H9 (cell line): ENCODE measurements at regions not wholly inside any gene's neighbourhood (a gene's known extent, or its start where the extent isn't known, plus 50 kb on each side); places are given as distances from the start of the nearest gene placed in this dataset.

Experiments
- DNase-seq: peaks from one replicate; pipeline ENCODE4 v3.0.0-alpha.2; 2017
- H2AFZ ChIP-seq: one replicate; pipeline ENCODE4 v1.6.1; 2013; ENCODE audit warnings: mild to moderate bottlenecking, low read length, control low read depth, moderate library complexity
- H2AK5ac ChIP-seq: 2 replicates; pipeline ENCODE4 v1.6.1; 2013; ENCODE audit warnings: low read length, control low read depth, mixed read lengths; ENCODE audit not compliant: insufficient read length
- H2BK120ac ChIP-seq: one replicate; pipeline ENCODE4 v1.6.1; 2013; ENCODE audit warnings: low read depth, mild to moderate bottlenecking, low read length, control low read depth, inconsistent platforms; ENCODE audit not compliant: poor library complexity, severe bottlenecking
- H2BK12ac ChIP-seq: 2 replicates; pipeline ENCODE4 v1.6.1; 2013; ENCODE audit warnings: low read length, control low read depth, mixed read lengths, low read depth; ENCODE audit not compliant: insufficient read length
- H2BK15ac ChIP-seq: 2 replicates; pipeline ENCODE4 v1.6.1; 2013; ENCODE audit warnings: low read depth, low read length, control low read depth
- H2BK20ac ChIP-seq: one replicate; pipeline ENCODE4 v1.6.1; 2013; ENCODE audit warnings: low read depth, mild to moderate bottlenecking, low read length, control low read depth, inconsistent platforms; ENCODE audit not compliant: poor library complexity, severe bottlenecking
- H2BK5ac ChIP-seq: 2 replicates; pipeline ENCODE4 v1.6.1; 2013; ENCODE audit warnings: low read length, control low read depth, mixed read lengths; ENCODE audit not compliant: insufficient read length
- H3K14ac ChIP-seq: 2 replicates; pipeline ENCODE4 v1.6.1; 2013; ENCODE audit warnings: low read length, control low read depth; ENCODE audit not compliant: insufficient read depth
- H3K18ac ChIP-seq: 2 replicates; pipeline ENCODE4 v1.6.1; 2013; ENCODE audit warnings: low read depth, mild to moderate bottlenecking, mixed read lengths, low read length, control low read depth; ENCODE audit not compliant: insufficient read length
- H3K23ac ChIP-seq: 2 replicates; pipeline ENCODE4 v1.6.1; 2013; ENCODE audit warnings: low read length, control low read depth, mixed read lengths, low read depth; ENCODE audit not compliant: insufficient read length
- H3K23me2 ChIP-seq: 2 replicates; pipeline ENCODE4 v1.6.1; 2013; ENCODE audit warnings: low read depth, mild to moderate bottlenecking, mixed read lengths, low read length, control low read depth; ENCODE audit not compliant: insufficient read length, poor library complexity, severe bottlenecking
- H3K27ac ChIP-seq: 2 replicates; pipeline ENCODE4 v1.5.1; 2013; ENCODE audit warnings: low read length, control low read depth, mixed read lengths, low read depth; ENCODE audit not compliant: insufficient read length
- H3K27me3 ChIP-seq: 2 replicates; pipeline ENCODE4 v1.6.1; 2013; ENCODE audit warnings: low read length, control low read depth, inconsistent platforms; ENCODE audit not compliant: insufficient read depth
- H3K4ac ChIP-seq: 2 replicates; pipeline ENCODE4 v1.6.1; 2013; ENCODE audit warnings: low read depth, mild to moderate bottlenecking, control low read depth, inconsistent platforms, low read length, moderate library complexity
- H3K4me1 ChIP-seq: 2 replicates; pipeline ENCODE4 v1.6.1; 2013; ENCODE audit warnings: low read length, control low read depth, inconsistent platforms; ENCODE audit not compliant: insufficient read depth
- H3K4me2 ChIP-seq: 2 replicates; pipeline ENCODE4 v1.6.1; 2013; ENCODE audit warnings: low read length, control low read depth, mixed read lengths; ENCODE audit not compliant: insufficient read length, insufficient read depth
- H3K56ac ChIP-seq: 2 replicates; pipeline ENCODE4 v1.6.1; 2013; ENCODE audit warnings: low read depth, mild to moderate bottlenecking, mixed read lengths, low read length, control low read depth; ENCODE audit not compliant: insufficient read length
- H3K79me1 ChIP-seq: 2 replicates; pipeline ENCODE4 v1.6.1; 2013; ENCODE audit warnings: low read depth, mild to moderate bottlenecking, moderate library complexity, low read length, control low read depth, inconsistent platforms; ENCODE audit not compliant: insufficient read depth, poor library complexity, severe bottlenecking
- H3K79me2 ChIP-seq: 2 replicates; pipeline ENCODE4 v1.6.1; 2013; ENCODE audit warnings: low read length, control low read depth, inconsistent platforms; ENCODE audit not compliant: insufficient read depth
- H3K9ac ChIP-seq: 2 replicates; pipeline ENCODE4 v1.6.1; 2013; ENCODE audit warnings: low read length, control low read depth, mixed read lengths; ENCODE audit not compliant: insufficient read length; ENCODE audit errors: extremely low read depth
- H3K9me3 ChIP-seq: one replicate; pipeline ENCODE4 v1.6.1; 2013; ENCODE audit warnings: low read depth, low read length, inconsistent platforms; ENCODE audit not compliant: control insufficient read depth
- H3T11ph ChIP-seq: one replicate; pipeline ENCODE4 v1.6.1; 2013; ENCODE audit warnings: mild to moderate bottlenecking, low read length, control low read depth, inconsistent platforms
- H4K20me1 ChIP-seq: one replicate; pipeline ENCODE4 v1.6.1; 2013; ENCODE audit not compliant: control insufficient read depth, insufficient read length, insufficient read depth
- H4K5ac ChIP-seq: 2 replicates; pipeline ENCODE4 v1.6.1; 2013; ENCODE audit warnings: low read depth, mild to moderate bottlenecking, mixed read lengths, low read length, control low read depth; ENCODE audit not compliant: insufficient read length
- H4K8ac ChIP-seq: replicated peaks from 2 replicates; pipeline ENCODE4 v1.6.1; 2013; ENCODE audit warnings: low read length, control low read depth, mixed read lengths, low read depth; ENCODE audit not compliant: insufficient read length
- H4K91ac ChIP-seq: 2 replicates; pipeline ENCODE4 v1.6.1; 2013; ENCODE audit warnings: low read depth, mild to moderate bottlenecking, moderate library complexity, mixed read lengths, low read length, control low read depth; ENCODE audit not compliant: insufficient read length
- H3K27ac Mint-ChIP-seq, 3 experiments: 2 replicates in 2 of 3; 3 replicates in 1 of 3; pipeline ENCODE4 v1.8.0; 2020 to 2021; ENCODE audit warnings: mixed read lengths in 3 of 3, mild to moderate bottlenecking in 1 of 3, moderate library complexity in 1 of 3
- H3K27me3 Mint-ChIP-seq: 2 replicates; pipeline ENCODE4 v1.8.0; 2021; ENCODE audit warnings: low read depth, mild to moderate bottlenecking, moderate library complexity, mixed read lengths
- H3K36me3 Mint-ChIP-seq, 3 experiments: 2 replicates in 2 of 3; 3 replicates in 1 of 3; pipeline ENCODE4 v1.8.0; 2020 to 2021; ENCODE audit warnings: low read depth in 3 of 3, mixed read lengths in 3 of 3; ENCODE audit not compliant: insufficient read depth in 1 of 3
- H3K4me1 Mint-ChIP-seq, 2 experiments: 2 replicates each; pipeline ENCODE4 v1.8.0; 2020; ENCODE audit warnings: mixed read lengths in 2 of 2
- H3K4me3 Mint-ChIP-seq, 2 experiments: 2 replicates in 1 of 2; 3 replicates in 1 of 2; pipeline ENCODE4 v1.8.0; 2020 to 2021; ENCODE audit warnings: mild to moderate bottlenecking in 2 of 2, mixed read lengths in 2 of 2, moderate library complexity in 1 of 2
- H3K9me3 Mint-ChIP-seq, 2 experiments: 2 replicates in 1 of 2; 3 replicates in 1 of 2; pipeline ENCODE4 v1.8.0; 2020; ENCODE audit warnings: mild to moderate bottlenecking in 2 of 2, mixed read lengths in 2 of 2, moderate library complexity in 1 of 2
- CTCF ChIP-seq: fragments of 200-600 bp; sonication (generic); conservative IDR thresholded peaks from 3 replicates; pipeline ENCODE4 v1.8.0; 2021; ENCODE audit warnings: antibody characterized with exemption, mild to moderate bottlenecking
- WGBS: extraction: QIAGEN DNeasy Blood & Tissue Kit; methylation state at CpG from one replicate; pipeline ENCODE4 v1.1.7; 2013; ENCODE audit warnings: missing lambda C conversion rate, low lambda C conversion rate, mixed read lengths; ENCODE audit not compliant: insufficient read length; ENCODE audit errors: extremely low coverage; 5-methylcytosine and 5-hydroxymethylcytosine counted together

DNA sequence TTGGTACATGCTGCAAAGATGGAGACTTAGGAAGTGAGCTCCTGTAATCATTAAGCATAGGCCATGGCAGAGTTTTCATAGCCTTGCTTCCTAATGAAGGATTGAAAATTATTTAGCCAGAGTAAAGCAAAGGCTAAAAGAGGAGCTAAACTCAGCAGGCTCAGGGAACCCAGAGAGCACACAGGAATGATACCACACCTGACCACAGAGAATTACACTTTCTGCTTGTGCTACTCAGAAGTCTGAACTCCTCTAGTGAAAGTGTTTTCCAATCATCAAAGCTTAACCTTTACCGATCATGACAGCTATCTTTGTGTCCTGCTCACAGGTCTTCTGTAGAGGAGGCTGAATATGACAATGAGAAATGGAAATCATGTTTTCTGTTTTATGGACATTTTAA lies 347.7 kb downstream of the OTUD1 start:
- no peak for DNase-seq
- Histone ChIP-seq H3K9me3 (no peaks in the 10 kb centered on the region), H2BK15ac (no peak overlapping the region), H3K14ac (no peak overlapping the region), H2BK12ac (no peak overlapping the region), H3T11ph (no peak overlapping the region), H4K5ac (no peak overlapping the region), H3K79me1 (no peaks in the 10 kb centered on the region), H3K27me3 (no peaks in the 10 kb centered on the region), H3K23me2 (no peaks in the 10 kb centered on the region), H3K4me1 (no peaks in the 10 kb centered on the region), H3K4me2 (no peak overlapping the region), H3K56ac (no peak overlapping the region), H2AK5ac (no peak overlapping the region), H4K8ac (no peak overlapping the region), H2BK120ac (no peak overlapping the region), H3K27ac (no peak overlapping the region), H2BK5ac (no peak overlapping the region), H4K20me1 (no peaks in the 10 kb centered on the region), H4K91ac (no peak overlapping the region), H2AFZ (no peak overlapping the region), H2BK20ac (no peak overlapping the region), H3K9ac (no peak overlapping the region), H3K23ac (no peak overlapping the region), H3K4ac (no peak overlapping the region), H3K79me2 (no peaks in the 10 kb centered on the region), H3K18ac (no peak overlapping the region)
- Mint-ChIP-seq H3K27me3 (no peaks in the 10 kb centered on the region), H3K4me3 (no peak overlapping the region), H3K4me1 (no peaks in the 10 kb centered on the region), H3K9me3 (no peaks in the 10 kb centered on the region), H3K36me3 (no peaks in the 10 kb centered on the region), H3K27ac (no peak overlapping the region)
- no CpG with 5 or more reads among the region's 1 CpG for WGBS
- no peak for TF ChIP-seq CTCF
